Keratinocyte (primary cell): ENCODE measurements at regions not wholly inside any gene's neighbourhood (a gene's known extent, or its start where the extent isn't known, plus 50 kb on each side); places are given as distances from the start of the nearest gene placed in this dataset.
"Not testable (repeated sequence)": the region's sequence is repeated elsewhere in the genome, so short reads cannot be mapped to it uniquely, and the experiment has no call there.

Experiments used
- CTCF ChIP-seq, 3 experiments: IDR thresholded peaks in 1 of 3; conservative IDR thresholded peaks in 1 of 3; optimal IDR thresholded peaks in 1 of 3; 2 replicates in 2 of 3; 3 replicates in 1 of 3; pipeline versions ENCODE3 to v1.5.1; 2011; ENCODE audit warnings: low read length in 3 of 3, mild to moderate bottlenecking in 3 of 3, moderate library complexity in 2 of 3, control low read depth in 1 of 3, inconsistent platforms in 1 of 3; ENCODE audit not compliant: insufficient read depth in 2 of 3; ENCODE audit errors: extremely low read depth in 1 of 3
- EZH2 ChIP-seq: IDR thresholded peaks from one replicate; pipeline ENCODE4 v1.6.1; 2012; ENCODE audit warnings: inconsistent platforms, mild to moderate bottlenecking, low read length, moderate library complexity

- not testable (repeated sequence) for TF ChIP-seq CTCF (optimal IDR thresholded peaks at IDR 0.05 in 1 of 3, IDR thresholded peaks at IDR 0.05 in 1 of 3, conservative IDR thresholded peaks at IDR 0.05 in 1 of 3; ENCODE audit: extremely low read depth in 1 of 3, insufficient read depth in 2 of 3, low read length in 3 of 3); EZH2
Observed at GRCh38 chr1:146409817-146410441, 181.1 kb upstream of the NOTCH2NLA start.
